ENCODE measurements at regions not wholly inside any gene's neighbourhood (a gene's known extent, or its start where the extent isn't known, plus 50 kb on each side); places are given as distances from the start of the nearest gene placed in this dataset.

- TF ChIP-seq CTCF (IDR thresholded peaks at IDR 0.05) = no peak
- TF ChIP-seq POLR2A (IDR thresholded peaks at IDR 0.05) = no peak
These were observed 145.5 kb downstream of the KLF6 start for GRCh38 chr10:3639546-3639945.

Measured in heart left ventricle (tissue), 13 donors.